Right forelimb (tissue), 1 donor: ENCODE measurements at regions not wholly inside any gene's neighbourhood (a gene's known extent, or its start where the extent isn't known, plus 50 kb on each side); places are given as distances from the start of the nearest gene placed in this dataset.
"Not testable (repeated sequence)": the region's sequence is repeated elsewhere in the genome, so short reads cannot be mapped to it uniquely, and the experiment has no call there.

Experiments
- DNase-seq: peaks from one replicate; pipeline ENCODE4 v3.0.0-alpha.2; 2018

GRCh38 chrX:13179100-13179499, 134.7 kb upstream of the FAM9C start:
- no peak for DNase-seq

- DNase-seq: no peak
Measured at GRCh38 chrX:13177921-13178566, 133.6 kb upstream of the FAM9C start.

GRCh38 chrX:13175056-13175455, 130.6 kb upstream of the FAM9C start:
- no peak for DNase-seq

- DNase-seq: no peak
Measured at GRCh38 chrX:13170966-13171558, 126.6 kb upstream of the FAM9C start.

- no peak for DNase-seq
Measured at GRCh38 chrX:13169684-13170083, 125.3 kb upstream of the FAM9C start.

- no peak for DNase-seq
Measured at GRCh38 chrX:13168269-13168668, 123.8 kb upstream of the FAM9C start.

GRCh38 chrX:13167481-13168231, 123.2 kb upstream of the FAM9C start:
- peak; percentile 56 for DNase-seq

- no peak for DNase-seq
Measured at GRCh38 chrX:13165266-13166189, 121.1 kb upstream of the FAM9C start.

- no peak for DNase-seq
Measured at GRCh38 chrX:13164611-13165010, 120.2 kb upstream of the FAM9C start.

- DNase-seq: no peak
Measured at GRCh38 chrX:13162772-13163410, 118.5 kb upstream of the FAM9C start.

GRCh38 chrX:13159886-13160285, 115.5 kb upstream of the FAM9C start:
- DNase-seq: no peak

- no peak for DNase-seq
Measured at GRCh38 chrX:13158911-13159310, 114.5 kb upstream of the FAM9C start.

- not testable (repeated sequence) for DNase-seq
Measured at GRCh38 chrX:13155550-13155949, 111.1 kb upstream of the FAM9C start.

GRCh38 chrX:13153796-13154195, 109.4 kb upstream of the FAM9C start:
- DNase-seq: no peak

- DNase-seq: no peak
Measured at GRCh38 chrX:13152518-13153185, 108.2 kb upstream of the FAM9C start.

GRCh38 chrX:13151828-13152517, 107.6 kb upstream of the FAM9C start:
- DNase-seq: no peak

- no peak for DNase-seq
Measured at GRCh38 chrX:13149702-13150350, 105.4 kb upstream of the FAM9C start.

- DNase-seq: no peak
Measured at GRCh38 chrX:13147733-13148132, 103.3 kb upstream of the FAM9C start.

- no peak for DNase-seq
Measured at GRCh38 chrX:13147147-13147546, 102.7 kb upstream of the FAM9C start.

GRCh38 chrX:13144927-13145655, 100.7 kb upstream of the FAM9C start:
- DNase-seq: no peak
